ENCODE measurements at regions not wholly inside any gene's neighbourhood (a gene's known extent, or its start where the extent isn't known, plus 50 kb on each side); places are given as distances from the start of the nearest gene placed in this dataset.

GRCh38 chr2:103007086-103007485 lies 245.3 kb downstream of the TMEM182 start:
- no peaks in the 10 kb centered on the region for H3K4me1 ChIP-seq
- no peak overlapping the region for H3K4me3 ChIP-seq
- DNase-seq (no peak), ATAC-seq (ENCODE audit: low FRiP score in 2 of 2) (no peak)
- TF ChIP-seq EP300 (IDR thresholded peaks at IDR 0.05) (no peak), POLR2AphosphoS5 (IDR thresholded peaks at IDR 0.05) (no peak), POLR2A (IDR thresholded peaks at IDR 0.05) (no peak), CTCF (IDR thresholded peaks at IDR 0.05) (no peak)
- no peaks in the 10 kb centered on the region for H3K27me3 ChIP-seq
- WGBS, 2 donors, result 70 to 83% methylated on average over 3 of the region's 3 CpGs
- H3K27ac ChIP-seq, result no peak overlapping the region
- H3K36me3 ChIP-seq, result no peaks in the 10 kb centered on the region
- H3K9me3 ChIP-seq, result no peaks in the 10 kb centered on the region

- no peaks in the 10 kb centered on the region for H3K27me3 ChIP-seq
- no peaks in the 10 kb centered on the region for H3K4me1 ChIP-seq
- no peak overlapping the region for H3K27ac ChIP-seq
- ATAC-seq (ENCODE audit: low FRiP score in 2 of 2), result no peak
- WGBS, 2 donors, result 62 to 69% methylated on average over 6 of the region's 6 CpGs
- DNase-seq, result no peak
- H3K4me3 ChIP-seq, result no peak overlapping the region
- TF ChIP-seq CTCF (IDR thresholded peaks at IDR 0.05) (no peak), EP300 (IDR thresholded peaks at IDR 0.05) (no peak), POLR2A (IDR thresholded peaks at IDR 0.05) (no peak), POLR2AphosphoS5 (IDR thresholded peaks at IDR 0.05) (no peak)
- H3K36me3 ChIP-seq, result no peaks in the 10 kb centered on the region
- no peaks in the 10 kb centered on the region for H3K9me3 ChIP-seq
Observed at GRCh38 chr2:103008586-103008985, 246.8 kb downstream of the TMEM182 start.

GRCh38 chr2:103009871-103010270 lies 248.0 kb downstream of the TMEM182 start:
- Histone ChIP-seq H3K27ac (no peak overlapping the region), H3K4me1 (no peaks in the 10 kb centered on the region), H3K36me3 (no peaks in the 10 kb centered on the region), H3K4me3 (no peak overlapping the region), H3K9me3 (no peaks in the 10 kb centered on the region), H3K27me3 (no peaks in the 10 kb centered on the region)
- WGBS, 2 donors, result 44 to 48% methylated on average over 5 of the region's 5 CpGs
- DNase-seq, result no peak
- ATAC-seq (ENCODE audit: low FRiP score in 2 of 2), result no peak
- TF ChIP-seq POLR2A (IDR thresholded peaks at IDR 0.05) (no peak), POLR2AphosphoS5 (IDR thresholded peaks at IDR 0.05) (no peak), CTCF (IDR thresholded peaks at IDR 0.05) (no peak), EP300 (IDR thresholded peaks at IDR 0.05) (no peak)

- no peaks in the 10 kb centered on the region for H3K27me3 ChIP-seq
- no peak for DNase-seq
- no peaks in the 10 kb centered on the region for H3K36me3 ChIP-seq
- H3K4me1 ChIP-seq, result no peaks in the 10 kb centered on the region
- 68 to 71% methylated on average over 6 of the region's 6 CpGs for WGBS, 2 donors
- no peaks in the 10 kb centered on the region for H3K9me3 ChIP-seq
- H3K4me3 ChIP-seq, result no peak overlapping the region
- no peak for ATAC-seq (ENCODE audit: low FRiP score in 2 of 2)
- TF ChIP-seq CTCF (IDR thresholded peaks at IDR 0.05), result no peak
- no peak for TF ChIP-seq EP300 (IDR thresholded peaks at IDR 0.05)
- no peak for TF ChIP-seq POLR2AphosphoS5 (IDR thresholded peaks at IDR 0.05)
- TF ChIP-seq POLR2A (IDR thresholded peaks at IDR 0.05), result no peak
- H3K27ac ChIP-seq, result no peak overlapping the region
Observed at GRCh38 chr2:103010306-103010705, 248.5 kb downstream of the TMEM182 start.

- Histone ChIP-seq H3K27me3 (no peaks in the 10 kb centered on the region), H3K9me3 (no peaks in the 10 kb centered on the region), H3K36me3 (no peaks in the 10 kb centered on the region), H3K4me1 (no peaks in the 10 kb centered on the region), H3K4me3 (no peak overlapping the region), H3K27ac (no peak overlapping the region)
- WGBS, 2 donors, result 88% methylated on average over 10 of the region's 10 CpGs
- ATAC-seq (ENCODE audit: low FRiP score in 2 of 2) (no peak), DNase-seq (no peak)
- TF ChIP-seq POLR2A (IDR thresholded peaks at IDR 0.05) (no peak), POLR2AphosphoS5 (IDR thresholded peaks at IDR 0.05) (no peak), CTCF (IDR thresholded peaks at IDR 0.05) (no peak), EP300 (IDR thresholded peaks at IDR 0.05) (no peak)
Observed at GRCh38 chr2:103010751-103011150, 248.9 kb downstream of the TMEM182 start.
